B cell (primary cell): ENCODE measurements at regions not wholly inside any gene's neighbourhood (a gene's known extent, or its start where the extent isn't known, plus 50 kb on each side); places are given as distances from the start of the nearest gene placed in this dataset.

Source experiments
- CTCF ChIP-seq: fragments of 200-600 bp; IDR thresholded peaks from one replicate; pipeline ENCODE4 v1.8.0; 2022; ENCODE audit warnings: antibody characterized with exemption, mild to moderate bottlenecking
- EZH2 ChIP-seq: IDR thresholded peaks from 2 replicates; pipeline ENCODE4 v1.6.1; 2012; ENCODE audit warnings: borderline replicate concordance, low read depth, mild to moderate bottlenecking, moderate library complexity, low read length; ENCODE audit not compliant: insufficient read depth, poor library complexity, severe bottlenecking

- TF ChIP-seq EZH2 = no peak
- no peak for TF ChIP-seq CTCF
These were observed 330.7 kb downstream of the LRRC70 start for GRCh38 chr5:62909326-62909725.
